ENCODE measurements at regions not wholly inside any gene's neighbourhood (a gene's known extent, or its start where the extent isn't known, plus 50 kb on each side); places are given as distances from the start of the nearest gene placed in this dataset.
A peak's percentile ranks its signal among the peaks of the same experiment; 100 is the strongest.

DNA sequence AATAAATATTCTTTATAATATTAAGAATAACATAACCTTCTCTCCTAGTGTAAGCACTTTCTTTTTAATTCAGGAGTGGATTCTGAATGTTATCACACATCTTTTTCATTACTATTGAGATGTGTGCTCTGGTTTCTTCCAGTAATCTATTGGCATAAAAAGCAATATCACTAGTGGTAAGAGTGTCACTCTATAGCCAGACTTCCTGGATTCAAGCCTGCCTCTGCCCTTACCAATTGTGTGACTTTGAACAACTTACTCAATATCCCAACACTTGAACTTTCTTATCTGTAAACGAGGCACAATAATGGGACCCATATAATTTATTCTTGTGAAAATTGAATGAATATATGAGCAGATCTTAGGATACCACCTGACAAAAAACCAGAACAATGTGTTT, 71.0 kb downstream of the SEM1 start:
- no peak for DNase-seq

DNA sequence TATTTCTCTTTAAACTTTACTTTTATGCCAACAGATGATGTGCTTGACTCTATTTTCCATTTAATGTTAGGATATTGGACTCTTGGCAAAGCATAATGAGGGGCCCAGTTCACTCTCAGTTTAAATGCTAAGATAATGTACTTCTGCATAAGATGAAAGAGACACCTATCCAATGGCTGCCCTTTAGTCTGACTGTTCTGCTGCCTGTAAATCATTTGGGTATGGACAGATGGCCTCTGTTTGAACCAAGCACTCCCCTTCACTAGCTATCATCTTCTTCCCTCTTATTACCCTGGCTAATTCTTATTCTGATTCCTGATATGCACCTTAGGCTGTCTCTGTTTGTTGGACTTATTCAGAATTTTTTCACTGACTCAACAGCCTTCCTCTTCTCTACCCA, 72.1 kb downstream of the SEM1 start:
- DNase-seq: no peak

DNA sequence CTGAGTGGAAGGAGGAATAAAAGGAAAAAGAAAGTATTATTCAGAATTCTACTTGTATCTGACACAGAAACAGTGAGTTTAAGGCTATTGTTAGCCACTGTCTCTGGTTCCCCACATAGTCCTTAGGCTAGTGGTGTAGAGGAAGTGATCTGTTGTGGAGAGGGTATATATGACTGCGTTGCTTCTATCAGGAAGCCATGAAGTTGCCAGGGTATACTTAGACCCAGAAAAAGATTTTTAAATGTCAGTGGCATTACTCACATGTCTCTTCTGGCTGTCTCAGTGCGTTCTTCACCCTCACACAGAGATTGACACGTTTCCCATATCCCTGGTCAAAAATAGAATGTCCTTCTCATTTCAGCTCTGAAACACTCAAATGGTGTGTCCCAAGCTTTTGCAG, 72.7 kb downstream of the SEM1 start:
- DNase-seq: no peak

DNA sequence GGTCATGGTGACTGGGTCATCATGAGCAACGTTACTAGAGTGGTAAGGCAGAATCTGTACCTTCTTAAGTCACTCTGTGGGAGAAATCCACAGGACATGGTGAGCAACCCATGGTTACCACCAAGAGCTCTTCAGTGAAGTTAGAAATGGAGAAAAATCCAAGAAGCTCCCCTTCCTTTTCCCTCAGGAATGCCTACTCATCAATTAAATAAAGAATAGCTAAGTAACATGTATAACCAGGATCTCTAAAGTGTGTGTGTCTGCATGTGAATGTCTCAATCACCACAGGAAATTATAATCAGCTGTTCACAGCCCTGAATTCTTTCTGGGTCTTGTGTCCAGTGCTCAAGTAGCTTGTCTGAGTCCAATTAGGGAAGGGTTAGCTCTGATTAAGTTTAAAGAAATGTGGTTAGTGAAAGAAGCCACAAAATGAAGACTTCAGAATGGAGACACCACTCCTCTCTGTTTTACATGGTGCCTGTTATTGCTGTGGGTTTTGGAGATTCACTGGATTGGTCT, 73.2 kb downstream of the SEM1 start:
- DNase-seq: peak; percentile 47

DNA sequence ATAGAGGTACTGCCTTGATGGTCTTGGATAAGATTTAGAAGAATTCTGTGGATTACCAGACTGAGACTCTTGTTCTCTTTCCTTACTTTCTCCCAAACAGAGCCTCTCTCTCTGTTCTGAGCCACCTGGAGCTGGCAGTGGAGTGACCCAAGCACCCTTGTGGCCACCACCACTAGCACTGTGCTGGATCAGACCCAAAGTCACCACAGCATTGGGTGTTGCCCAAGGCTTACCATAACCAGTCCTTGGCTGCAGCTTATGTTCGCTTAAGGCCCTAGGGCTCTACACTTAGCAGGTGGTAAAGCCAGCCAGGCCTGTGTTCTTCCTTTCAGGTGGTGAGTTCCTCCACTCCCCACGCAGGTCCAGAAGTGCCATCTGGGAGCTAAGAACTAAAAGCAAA, 79.8 kb downstream of the SEM1 start:
- DNase-seq: no peak

DNA sequence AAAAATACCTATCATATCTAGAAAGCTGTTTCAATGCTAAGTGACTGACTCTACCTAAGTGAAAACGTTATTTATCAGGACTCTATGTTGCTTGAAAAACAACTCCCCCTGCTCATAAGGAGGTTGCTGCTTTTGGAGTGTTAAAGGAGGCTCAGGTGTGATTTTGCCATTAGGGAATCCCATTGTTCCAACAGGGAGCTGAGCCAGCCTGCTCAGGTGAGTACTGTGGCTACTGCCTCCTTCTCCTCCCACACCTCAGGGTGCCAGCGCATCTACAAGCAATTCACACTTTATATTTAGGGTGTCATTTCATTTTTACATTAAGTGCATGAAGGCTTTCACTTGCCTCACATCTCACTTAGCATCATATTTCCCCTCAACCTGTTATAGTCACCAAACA, 84.7 kb downstream of the SEM1 start:
- no peak for DNase-seq

DNA sequence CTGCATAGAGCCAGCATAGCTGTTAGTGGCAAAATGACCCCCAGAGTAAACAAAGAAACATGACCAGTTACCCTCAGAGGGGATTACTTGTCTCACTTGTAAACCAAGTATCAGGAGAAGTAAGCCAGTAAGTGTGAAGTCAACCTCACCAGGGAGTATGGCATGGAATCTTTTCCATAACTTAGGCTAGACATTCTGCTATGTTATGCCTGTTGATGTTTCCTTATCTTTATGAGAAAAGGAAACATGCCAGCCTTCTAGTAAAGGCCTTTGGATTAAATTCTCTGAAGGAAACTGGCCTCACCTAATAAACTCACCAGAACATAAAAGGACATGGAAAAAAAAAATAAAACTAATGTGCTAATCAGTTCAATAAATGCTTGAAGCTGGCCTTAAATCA, 87.7 kb downstream of the SEM1 start:
- DNase-seq: no peak

DNA sequence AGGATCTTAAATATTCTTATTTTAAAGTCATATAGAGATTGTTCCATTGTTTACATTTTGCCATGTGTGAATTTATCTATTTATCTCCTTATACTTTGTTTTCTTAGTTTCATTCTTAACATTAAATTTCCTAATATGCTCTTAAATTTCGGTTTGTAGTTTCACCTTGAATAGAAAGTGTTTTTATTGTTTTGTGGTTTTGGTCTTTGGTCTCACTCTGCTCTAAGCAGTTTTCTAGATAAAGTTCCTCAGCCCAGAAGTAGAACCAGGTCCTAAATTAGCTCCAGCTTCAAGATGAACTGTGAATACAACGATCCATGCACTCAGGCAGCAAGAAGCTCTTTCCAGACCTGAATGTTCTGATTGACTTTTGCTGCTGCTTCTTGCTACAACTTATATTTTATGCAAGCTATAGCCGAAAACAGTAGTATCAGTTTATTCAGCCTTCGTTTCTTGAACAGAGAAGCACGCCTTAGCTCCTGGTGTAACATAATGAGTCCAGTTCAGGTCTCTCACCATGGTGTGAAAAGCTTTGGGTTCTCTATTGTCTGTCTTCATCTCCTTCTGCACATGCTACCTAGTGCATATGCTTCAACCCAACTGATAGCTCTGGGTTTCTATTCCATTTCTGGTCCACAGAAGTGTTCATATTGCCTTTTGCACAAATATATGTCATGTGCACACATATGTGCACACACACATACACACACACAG, 95.3 kb downstream of the SEM1 start:
- DNase-seq: no peak

DNA sequence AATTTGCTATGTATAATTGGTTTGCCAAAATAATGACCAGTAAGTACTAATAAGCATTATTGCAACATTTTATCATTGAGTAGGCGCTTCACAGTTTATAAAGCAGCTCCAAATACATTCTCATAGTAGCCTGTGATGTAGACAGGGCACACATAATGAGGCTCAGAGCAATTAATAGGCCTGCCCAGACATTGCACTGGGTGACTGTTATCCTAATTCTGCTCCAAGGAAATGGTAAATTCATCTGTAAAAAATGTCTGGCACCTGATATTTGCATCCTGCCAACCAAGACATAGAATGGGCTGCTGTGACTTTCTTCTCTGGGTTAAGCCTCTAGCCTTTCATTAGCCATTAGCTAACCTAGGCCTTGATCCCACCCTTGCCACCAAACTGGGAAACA, 97.6 kb downstream of the SEM1 start:
- DNase-seq: no peak

DNA sequence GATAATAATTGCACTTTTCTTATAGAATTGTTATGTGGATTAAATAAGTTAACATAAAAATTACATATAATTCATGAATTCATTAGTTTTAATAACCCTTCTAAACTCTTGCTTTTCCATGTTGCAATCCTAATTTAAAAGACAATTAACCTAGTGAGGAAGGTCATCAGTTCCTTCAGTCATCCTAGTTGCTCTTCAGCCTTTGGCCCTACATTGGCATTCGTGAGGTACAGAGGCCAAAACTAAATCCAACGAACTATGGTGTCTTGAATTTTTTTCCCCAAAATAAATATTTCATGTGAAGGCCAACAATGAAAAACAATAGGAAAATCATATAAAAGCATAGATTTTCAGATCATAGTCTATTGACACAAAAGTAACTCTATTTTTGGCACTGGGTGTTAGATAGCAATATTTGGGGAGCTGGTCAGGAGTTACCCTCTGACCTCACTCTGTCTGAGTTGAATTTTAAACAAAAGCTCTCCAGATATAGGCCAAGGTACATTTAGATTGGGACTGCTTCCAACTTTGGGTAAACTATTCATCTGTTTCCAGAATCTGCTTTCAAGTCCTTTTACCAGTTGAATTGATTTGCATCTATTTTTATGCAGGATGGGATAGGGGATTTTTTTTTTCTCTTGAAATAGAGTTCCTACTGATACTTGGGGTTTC, 104.5 kb downstream of the SEM1 start:
- no peak for DNase-seq

DNA sequence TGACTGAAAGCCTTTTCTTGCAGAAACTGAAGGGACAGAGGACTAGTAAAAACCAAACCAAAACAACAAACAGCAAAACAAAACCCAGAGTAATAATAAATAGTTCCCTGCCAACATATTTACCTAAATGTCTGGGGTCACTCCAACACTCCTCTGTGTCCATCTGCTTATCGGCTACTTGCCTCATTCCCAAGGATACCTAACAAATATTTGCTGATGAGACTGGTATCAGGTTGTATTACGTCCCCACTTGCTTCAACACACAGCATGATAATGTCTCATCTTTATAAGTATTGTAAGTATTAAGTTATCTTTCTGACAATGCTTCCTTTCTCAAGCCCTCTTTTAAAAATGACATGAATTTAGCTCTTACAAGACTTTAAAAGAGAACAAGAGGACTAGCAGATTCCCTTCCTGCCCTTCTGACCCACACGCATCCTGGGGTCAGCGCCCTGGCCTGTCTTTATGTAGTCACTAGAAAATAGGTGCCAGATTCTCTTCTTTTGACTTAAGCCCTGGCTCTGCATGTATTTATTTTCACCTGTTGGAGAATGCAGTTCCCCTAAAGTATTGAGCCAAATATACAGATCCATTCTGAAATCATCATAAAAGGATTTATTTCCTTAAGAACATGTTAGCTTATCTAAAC, 110.2 kb downstream of the SEM1 start:
- DNase-seq: no peak

DNA sequence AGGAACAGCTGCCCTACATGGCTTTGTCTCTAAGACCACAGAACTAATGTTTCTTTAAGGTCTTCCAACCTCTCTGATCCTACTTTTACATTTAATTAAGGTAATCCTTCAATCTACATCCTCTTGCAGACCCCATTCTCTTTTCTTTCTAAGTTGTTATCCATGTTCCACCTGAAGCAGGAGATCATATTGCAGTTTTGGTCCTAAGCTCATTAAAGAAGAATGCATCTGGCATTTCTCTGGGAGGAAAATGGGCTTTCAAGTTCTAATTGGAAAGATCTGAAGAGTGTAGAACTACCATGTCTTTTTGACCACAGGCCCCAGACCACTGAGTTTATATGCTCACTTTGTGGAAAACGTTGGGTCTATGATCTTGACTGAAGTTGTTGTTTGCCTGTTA, 111.2 kb downstream of the SEM1 start:
- DNase-seq: no peak

DNA sequence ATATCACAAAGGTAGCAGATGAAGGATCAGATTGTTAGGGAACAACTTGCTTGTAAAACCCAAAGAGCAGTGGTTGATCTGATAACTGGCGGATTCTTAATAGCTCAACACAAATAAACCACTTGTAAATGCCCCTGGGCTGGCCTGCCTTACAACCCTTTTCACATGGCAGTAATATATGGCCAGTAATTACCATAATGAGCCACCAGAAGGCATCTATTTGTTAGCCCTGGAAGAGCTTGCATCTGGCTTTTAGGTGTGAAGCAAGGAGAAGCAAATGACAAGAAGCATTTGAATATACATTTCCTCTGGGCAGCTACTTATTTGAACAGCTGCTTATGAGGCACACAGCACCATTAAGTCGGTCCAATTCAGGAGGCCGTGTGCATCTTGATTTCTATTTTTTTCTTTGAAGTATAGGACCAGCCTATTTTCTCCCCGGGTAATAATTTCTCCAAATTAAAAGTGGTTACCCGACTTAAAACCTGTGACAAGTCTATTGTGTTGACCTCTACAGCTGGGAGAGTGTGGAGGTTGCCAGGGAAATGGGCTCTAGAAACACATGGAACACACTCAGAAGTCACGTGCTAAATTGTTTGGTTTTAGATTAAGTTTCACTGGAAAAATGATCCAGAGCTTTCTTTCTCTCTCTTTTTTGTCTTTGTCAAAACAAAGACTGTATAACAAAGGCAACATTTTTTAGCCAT, 113.4 kb downstream of the SEM1 start:
- no peak for DNase-seq

DNA sequence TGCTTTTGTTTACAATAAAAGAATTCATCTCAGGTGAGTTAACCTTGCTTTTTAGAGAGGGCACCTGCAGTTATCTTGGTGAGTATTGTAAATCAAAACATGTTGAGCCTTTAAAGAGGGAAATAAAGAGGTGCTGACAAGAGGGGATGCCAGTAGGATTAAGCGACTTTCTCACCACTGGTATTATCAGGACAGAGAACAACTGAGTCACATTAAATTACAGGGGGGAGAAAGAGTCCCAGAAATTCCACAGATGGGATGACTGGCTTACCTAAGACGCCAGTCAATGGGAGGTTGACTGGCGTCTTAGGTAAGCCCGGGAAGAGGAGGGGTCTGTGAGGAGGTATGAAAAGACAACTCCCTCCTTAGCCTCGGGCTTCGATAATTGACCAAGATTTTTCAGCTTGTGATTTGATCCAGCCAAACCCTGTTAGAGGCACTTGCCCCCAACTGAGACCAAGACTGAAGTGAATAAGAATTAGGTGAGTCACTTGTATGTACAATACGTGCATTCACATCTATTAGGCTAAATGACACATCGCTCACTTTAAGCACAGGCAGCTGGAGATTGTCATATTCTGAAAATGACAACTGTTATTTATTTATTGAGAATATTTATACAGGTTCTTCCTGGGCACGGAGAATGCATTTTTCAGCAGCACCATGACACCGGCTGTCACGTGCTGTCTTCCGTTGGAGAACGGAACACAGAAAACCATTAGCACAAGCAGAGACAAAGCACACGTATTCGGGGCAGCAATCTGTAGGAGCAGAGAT, 117.6 kb downstream of the SEM1 start:
- no peak for DNase-seq

DNA sequence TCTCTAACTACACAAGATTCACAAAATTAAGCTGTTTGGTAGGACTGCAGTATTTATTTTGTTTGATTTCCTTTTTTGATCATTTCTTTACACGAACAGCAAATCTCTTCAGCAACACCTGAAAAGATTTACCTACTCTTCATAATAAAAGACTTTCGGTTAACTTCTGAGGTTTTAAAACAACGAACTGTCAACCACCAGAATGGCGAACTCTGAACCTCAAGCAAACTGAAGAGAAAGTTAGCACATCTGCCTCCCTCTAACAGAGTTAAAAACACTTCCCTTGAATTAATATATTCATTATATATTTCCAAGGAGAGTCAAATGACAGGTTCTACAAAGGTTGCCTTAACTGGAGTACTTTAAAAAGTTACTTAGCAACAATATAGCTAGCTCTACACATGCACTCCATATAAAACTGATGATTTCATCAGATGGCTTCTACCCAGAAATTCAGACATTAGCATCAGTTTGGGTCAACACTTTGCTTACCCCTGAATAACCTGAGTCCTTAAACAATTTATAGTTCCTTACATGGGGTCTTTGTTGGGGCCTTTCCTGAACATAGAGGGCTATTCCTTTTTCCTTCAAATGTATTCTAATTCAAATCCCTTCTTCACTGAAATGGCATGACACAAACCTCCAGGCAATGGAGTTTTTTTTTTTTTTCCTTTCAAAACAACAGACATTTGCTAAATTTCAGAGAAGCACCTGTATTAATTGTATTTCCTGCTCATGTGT, 118.3 kb downstream of the SEM1 start:
- no peak for DNase-seq

DNA sequence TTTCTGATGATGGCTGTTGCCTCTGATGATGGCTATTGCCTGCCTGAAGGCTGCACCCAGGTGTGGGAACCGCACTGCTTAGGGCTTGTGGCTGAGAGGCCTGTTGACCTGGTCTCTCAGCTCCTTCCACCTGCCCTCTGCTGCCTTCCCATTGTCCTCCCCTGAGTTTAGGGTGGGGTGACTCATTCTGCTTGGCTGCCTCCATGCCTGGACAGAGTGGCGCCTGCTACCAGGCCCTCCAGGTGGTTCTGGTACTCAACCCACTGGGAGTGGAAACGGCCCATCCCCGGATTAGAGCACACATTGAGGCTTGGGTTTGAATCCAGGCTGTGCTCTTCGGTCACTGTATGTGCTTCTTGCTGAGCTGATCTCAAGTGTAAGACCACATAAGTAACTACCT, 120.6 kb downstream of the SEM1 start:
- no peak for DNase-seq

DNA sequence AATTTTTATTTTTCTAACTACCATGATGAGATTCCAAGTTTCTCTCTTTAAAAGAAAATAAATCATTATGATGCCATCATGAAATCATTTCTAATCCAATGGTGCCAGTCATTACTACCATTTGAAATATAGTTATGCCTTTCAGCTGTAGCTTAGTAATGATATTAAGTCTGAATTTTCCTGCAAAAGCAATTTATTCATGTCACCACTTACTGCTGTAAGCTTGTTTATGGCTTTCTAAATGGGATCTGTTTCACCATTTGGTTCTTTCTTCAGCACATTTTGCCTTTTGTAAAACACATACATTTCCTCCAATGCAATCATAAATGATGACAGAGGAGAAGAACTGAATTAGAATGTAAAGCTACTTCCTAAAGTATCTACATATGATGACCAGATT, 130.5 kb downstream of the SEM1 start:
- DNase-seq: no peak

DNA sequence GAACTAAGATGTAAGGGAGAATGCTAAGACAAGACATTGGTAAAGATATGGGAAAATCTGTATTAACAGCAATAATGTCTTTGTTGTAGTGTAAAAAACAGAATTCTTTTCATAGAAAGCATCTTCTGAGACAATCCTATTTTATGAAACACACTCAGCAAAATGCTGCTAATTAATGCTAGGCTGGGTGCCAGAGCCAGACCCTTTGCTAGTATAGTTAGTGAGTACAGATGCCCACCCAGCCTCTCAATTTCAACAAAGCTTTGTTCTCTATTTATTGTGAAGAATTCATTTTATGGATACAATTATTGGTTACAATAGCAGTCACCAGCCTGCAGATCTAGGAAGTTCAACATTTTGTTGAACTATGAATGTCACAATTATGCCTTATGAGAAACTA, 131.0 kb downstream of the SEM1 start:
- no peak for DNase-seq

DNA sequence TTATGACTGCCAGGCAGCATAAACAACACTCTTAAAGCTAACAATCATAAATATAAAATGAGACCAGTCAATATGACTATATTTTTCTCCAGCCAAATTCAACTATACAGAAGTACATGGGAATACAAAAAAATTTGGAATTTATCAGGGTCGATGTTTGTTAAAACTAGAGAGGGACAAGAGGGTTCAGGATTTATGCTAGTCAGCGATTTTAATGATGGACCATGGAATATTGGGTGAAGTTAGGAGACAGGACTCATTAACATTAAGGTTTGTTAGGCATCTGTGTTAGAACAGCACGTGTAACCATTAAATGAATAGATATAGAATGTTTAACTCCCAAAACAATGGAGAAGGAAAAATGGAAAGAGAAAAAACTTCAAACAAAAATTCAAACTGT, 146.2 kb downstream of the SEM1 start:
- DNase-seq: no peak

DNA sequence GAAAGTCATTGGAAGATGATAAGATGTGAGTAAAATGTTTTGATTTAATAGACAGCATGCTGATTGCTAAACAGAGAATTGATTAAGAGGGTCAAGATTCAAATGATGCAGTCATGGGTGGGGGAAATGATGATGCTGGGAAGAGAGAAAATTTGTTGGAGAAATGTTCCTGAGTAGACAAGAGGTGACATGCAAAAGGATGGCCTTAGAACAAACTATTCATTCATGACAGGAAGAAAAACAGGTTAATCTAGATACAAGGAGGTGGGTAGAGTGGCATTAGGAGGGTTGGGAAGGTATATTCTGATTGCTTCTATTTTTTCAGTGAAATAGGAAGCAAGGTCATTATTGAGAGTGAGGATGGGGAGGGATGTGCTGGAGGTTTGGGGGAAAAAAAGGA, 146.7 kb downstream of the SEM1 start:
- no peak for DNase-seq

DNA sequence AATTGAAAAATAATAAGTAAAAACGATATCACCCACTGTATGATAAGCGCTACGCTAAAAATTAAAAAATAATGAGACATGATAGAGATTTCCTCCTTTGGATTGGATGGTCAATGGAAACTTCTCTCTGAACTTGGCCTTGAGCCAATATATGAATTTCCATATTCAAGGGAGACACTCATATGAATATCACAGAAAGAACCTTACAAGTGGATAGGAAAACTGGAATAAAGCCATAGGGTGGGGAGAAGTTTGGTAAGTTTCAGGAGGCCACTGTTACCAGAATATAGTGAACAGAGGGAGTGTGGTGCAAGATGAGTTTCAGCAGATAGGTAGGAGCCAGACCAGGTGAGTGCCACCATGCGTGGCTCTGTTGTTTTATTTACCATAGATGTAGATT, 147.2 kb downstream of the SEM1 start:
- DNase-seq: no peak

DNA sequence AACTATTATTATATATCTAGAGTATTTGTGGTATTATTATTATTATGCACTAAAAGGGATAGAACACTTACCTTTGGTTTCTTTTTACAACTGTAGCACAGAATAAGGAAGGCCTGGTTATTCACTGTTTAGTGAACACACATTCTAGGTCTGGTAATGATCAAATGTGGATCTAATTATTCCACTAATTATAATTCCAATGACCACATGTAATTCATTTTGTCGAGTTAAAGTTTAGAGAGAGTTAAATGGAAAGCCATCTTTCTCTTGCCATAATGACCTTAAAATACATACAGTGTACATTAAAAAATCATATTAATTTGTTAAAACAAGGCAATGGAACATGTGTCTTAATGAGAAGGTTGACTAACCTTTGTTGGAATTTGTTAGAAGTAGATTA, 147.8 kb downstream of the SEM1 start:
- no peak for DNase-seq
